ENCODE measurements at regions not wholly inside any gene's neighbourhood (a gene's known extent, or its start where the extent isn't known, plus 50 kb on each side); places are given as distances from the start of the nearest gene placed in this dataset.

DNA sequence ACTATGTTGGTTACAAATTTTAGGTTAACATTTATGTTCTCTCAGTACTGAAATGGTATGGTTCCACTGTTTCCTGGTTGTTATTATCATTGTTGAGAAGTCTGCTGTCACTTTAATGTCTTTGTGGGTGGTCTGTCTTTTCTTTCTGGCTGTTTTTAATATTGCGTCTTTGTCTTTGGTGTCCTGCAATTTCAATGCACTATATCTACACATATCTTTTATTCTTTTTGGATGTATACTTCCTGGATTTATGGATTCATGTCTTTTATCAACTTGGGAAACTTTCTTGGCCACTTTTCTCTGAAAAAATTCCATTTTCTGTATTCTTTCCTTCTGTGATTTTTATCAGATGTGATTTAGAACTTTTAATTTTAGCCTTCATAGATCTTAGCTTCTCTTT, 250.2 kb downstream of the BUB3 start:
- Histone ChIP-seq H3K9me2 (ENCODE audit: insufficient read depth) (no peaks in the 10 kb centered on the region), H3K9ac (no peak overlapping the region), H3K4me1 (ENCODE audit: insufficient read depth) (no peaks in the 10 kb centered on the region), H3K79me2 (ENCODE audit: insufficient read depth) (no peaks in the 10 kb centered on the region), H3K4me2 (ENCODE audit: unreplicated experiment) (no peak overlapping the region), H3K9me3 (ENCODE audit: low read depth) (no peaks in the 10 kb centered on the region), H3F3A (ENCODE audit: insufficient read depth) (no peaks in the 10 kb centered on the region), H2AFZ (no peak overlapping the region), H3K27ac (no peak overlapping the region), H4K20me1 (ENCODE audit: insufficient read depth) (no peaks in the 10 kb centered on the region), H3K27me3 (replicated peaks; ENCODE audit: insufficient read depth) (no peaks in the 10 kb centered on the region), H3K36me3 (ENCODE audit: low read depth) (no peaks in the 10 kb centered on the region), H3K4me3 (no peak overlapping the region)
- in situ Hi-C loops (cut with MboI), result no loop called here
- DNase-seq, result no peak
- TF ChIP-seq EZH2 (IDR thresholded peaks at IDR 0.05; ENCODE audit: insufficient read depth, poor library complexity, severe bottlenecking) (no peak), EZH2phosphoT487 (IDR thresholded peaks at IDR 0.05; ENCODE audit: insufficient read depth, low read depth) (no peak)
- WGBS, 2 experiments (ENCODE audit: low coverage in 1 of 2, low lambda C conversion rate in 2 of 2, missing lambda C conversion rate in 2 of 2), result 46 to 62% methylated on average over 1 of the region's 1 CpG

GRCh38 chr10:123408660-123409059, 254.5 kb downstream of the BUB3 start:
- Histone ChIP-seq H3K36me3 (ENCODE audit: low read depth) (no peaks in the 10 kb centered on the region), H3K27me3 (replicated peaks; ENCODE audit: insufficient read depth) (no peaks in the 10 kb centered on the region), H3K4me3 (no peak overlapping the region), H2AFZ (no peak overlapping the region), H3K4me1 (ENCODE audit: insufficient read depth) (no peaks in the 10 kb centered on the region), H3K4me2 (ENCODE audit: unreplicated experiment) (no peak overlapping the region), H3K9me2 (ENCODE audit: insufficient read depth) (no peaks in the 10 kb centered on the region), H4K20me1 (ENCODE audit: insufficient read depth) (no peaks in the 10 kb centered on the region), H3K27ac (no peak overlapping the region), H3K9ac (no peak overlapping the region), H3K9me3 (ENCODE audit: low read depth) (no peaks in the 10 kb centered on the region), H3K79me2 (ENCODE audit: insufficient read depth) (no peaks in the 10 kb centered on the region), H3F3A (ENCODE audit: insufficient read depth) (no peaks in the 10 kb centered on the region)
- 25 to 31% methylated on average over 3 of the region's 3 CpGs for WGBS, 2 experiments (ENCODE audit: low coverage in 1 of 2, low lambda C conversion rate in 2 of 2, missing lambda C conversion rate in 2 of 2)
- no peak for TF ChIP-seq EZH2phosphoT487 (IDR thresholded peaks at IDR 0.05; ENCODE audit: insufficient read depth, low read depth)
- peak; percentile 8 for DNase-seq
- in situ Hi-C loops (cut with MboI), result no loop called here

DNA sequence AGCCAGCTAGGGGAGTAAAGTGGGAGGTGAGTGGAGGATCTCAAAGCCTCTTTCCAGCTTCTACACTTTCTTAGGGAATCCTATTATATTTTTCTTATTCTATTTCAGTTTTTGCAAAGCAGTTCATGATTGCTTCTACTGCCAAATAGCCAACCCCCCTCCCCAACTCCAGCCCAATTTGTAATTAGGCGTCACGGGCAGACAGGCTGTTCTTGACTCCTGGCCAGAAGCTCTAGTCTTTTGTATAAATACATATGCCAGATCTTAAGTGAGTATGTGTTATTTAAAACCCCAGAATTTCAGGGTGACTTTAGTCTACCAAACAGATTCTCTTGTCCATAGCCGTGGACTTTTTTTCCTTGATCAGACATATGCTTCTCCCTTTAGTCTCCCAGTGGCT, 255.2 kb downstream of the BUB3 start:
- Histone ChIP-seq H3K79me2 (ENCODE audit: insufficient read depth) (no peaks in the 10 kb centered on the region), H3K4me2 (ENCODE audit: unreplicated experiment) (no peak overlapping the region), H4K20me1 (ENCODE audit: insufficient read depth) (no peaks in the 10 kb centered on the region), H3K27me3 (replicated peaks; ENCODE audit: insufficient read depth) (no peaks in the 10 kb centered on the region), H3K4me3 (no peak overlapping the region), H3K27ac (no peak overlapping the region), H3K36me3 (ENCODE audit: low read depth) (no peaks in the 10 kb centered on the region), H3K9me2 (ENCODE audit: insufficient read depth) (no peaks in the 10 kb centered on the region), H3K9ac (no peak overlapping the region), H3F3A (ENCODE audit: insufficient read depth) (no peaks in the 10 kb centered on the region), H3K4me1 (ENCODE audit: insufficient read depth) (no peaks in the 10 kb centered on the region), H3K9me3 (ENCODE audit: low read depth) (no peaks in the 10 kb centered on the region), H2AFZ (no peak overlapping the region)
- in situ Hi-C loops (cut with MboI), result no loop called here
- no peak for TF ChIP-seq EZH2 (IDR thresholded peaks at IDR 0.05; ENCODE audit: insufficient read depth, poor library complexity, severe bottlenecking)
- no peak for TF ChIP-seq EZH2phosphoT487 (IDR thresholded peaks at IDR 0.05; ENCODE audit: insufficient read depth, low read depth)
- WGBS, 2 experiments (ENCODE audit: low coverage in 1 of 2, low lambda C conversion rate in 2 of 2, missing lambda C conversion rate in 2 of 2), result 18 to 21% methylated on average over 3 of the region's 3 CpGs
- no peak for DNase-seq

DNA sequence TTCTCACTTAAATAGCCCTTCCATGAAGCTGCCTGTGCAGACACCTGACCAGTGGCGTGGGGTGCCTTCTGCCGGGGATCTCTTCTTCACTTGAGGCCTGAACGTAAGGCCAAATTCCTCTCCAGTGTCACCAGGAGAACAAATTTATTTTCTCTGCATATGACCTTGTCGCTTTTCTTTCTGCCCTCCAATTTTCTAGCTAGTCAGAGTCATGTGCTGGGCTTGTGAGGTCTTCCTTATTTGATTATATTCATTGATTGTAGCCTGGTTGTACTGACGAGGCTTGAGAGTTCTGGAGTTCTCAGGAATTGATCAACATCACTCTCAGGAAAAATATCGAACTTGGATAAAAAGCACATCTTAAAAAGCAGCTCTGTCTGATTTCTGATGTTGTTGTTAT, 255.7 kb downstream of the BUB3 start:
- Histone ChIP-seq H3K4me2 (ENCODE audit: unreplicated experiment) (no peak overlapping the region), H3K4me3 (no peak overlapping the region), H3K9me2 (ENCODE audit: insufficient read depth) (no peaks in the 10 kb centered on the region), H3K79me2 (ENCODE audit: insufficient read depth) (no peaks in the 10 kb centered on the region), H3F3A (ENCODE audit: insufficient read depth) (no peaks in the 10 kb centered on the region), H3K27ac (no peak overlapping the region), H3K9ac (no peak overlapping the region), H4K20me1 (ENCODE audit: insufficient read depth) (no peaks in the 10 kb centered on the region), H2AFZ (no peak overlapping the region), H3K36me3 (ENCODE audit: low read depth) (no peaks in the 10 kb centered on the region), H3K27me3 (replicated peaks; ENCODE audit: insufficient read depth) (no peaks in the 10 kb centered on the region), H3K9me3 (ENCODE audit: low read depth) (no peaks in the 10 kb centered on the region), H3K4me1 (ENCODE audit: insufficient read depth) (no peaks in the 10 kb centered on the region)
- 20 to 21% methylated on average over 6 of the region's 6 CpGs for WGBS, 2 experiments (ENCODE audit: low coverage in 1 of 2, low lambda C conversion rate in 2 of 2, missing lambda C conversion rate in 2 of 2)
- DNase-seq, result no peak
- in situ Hi-C loops (cut with MboI), result no loop called here
- TF ChIP-seq EZH2phosphoT487 (IDR thresholded peaks at IDR 0.05; ENCODE audit: insufficient read depth, low read depth), result no peak
- TF ChIP-seq EZH2 (IDR thresholded peaks at IDR 0.05; ENCODE audit: insufficient read depth, poor library complexity, severe bottlenecking), result no peak

DNA sequence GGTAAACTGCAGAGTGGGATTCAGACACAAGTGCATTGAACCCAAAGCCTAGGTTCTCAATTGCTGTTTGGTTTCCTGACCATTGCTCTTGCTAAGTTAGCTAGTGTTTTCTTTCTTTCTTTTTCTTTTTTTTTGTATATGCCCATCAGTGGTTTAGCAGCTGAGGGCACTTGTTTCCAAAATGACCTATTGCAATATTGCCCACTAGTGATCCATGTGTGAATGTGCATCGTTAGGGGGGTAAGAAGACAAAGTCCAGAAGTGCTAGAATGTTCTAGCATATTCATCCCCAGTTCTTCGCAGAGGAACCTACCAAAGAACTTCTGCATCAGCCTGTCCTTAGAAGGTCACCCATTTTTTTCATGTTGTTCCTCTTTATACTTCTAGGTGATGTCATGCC, 252.8 kb upstream of the GPR26 start:
- H3K4me2 ChIP-seq (ENCODE audit: unreplicated experiment), result no peak overlapping the region
- H3K27ac ChIP-seq, result no peak overlapping the region
- H3K36me3 ChIP-seq (ENCODE audit: low read depth), result no peaks in the 10 kb centered on the region
- WGBS, 2 experiments (ENCODE audit: low coverage in 1 of 2, low lambda C conversion rate in 2 of 2, missing lambda C conversion rate in 2 of 2), result 25 to 50% methylated on average over 2 of the region's 2 CpGs
- TF ChIP-seq EZH2 (IDR thresholded peaks at IDR 0.05; ENCODE audit: insufficient read depth, poor library complexity, severe bottlenecking) (no peak), EZH2phosphoT487 (IDR thresholded peaks at IDR 0.05; ENCODE audit: insufficient read depth, low read depth) (no peak)
- H3K9me2 ChIP-seq (ENCODE audit: insufficient read depth), result no peaks in the 10 kb centered on the region
- H3K4me3 ChIP-seq, result no peak overlapping the region
- no peaks in the 10 kb centered on the region for H3F3A ChIP-seq (ENCODE audit: insufficient read depth)
- H3K9ac ChIP-seq, result no peak overlapping the region
- in situ Hi-C loops (cut with MboI), result no loop called here
- H3K79me2 ChIP-seq (ENCODE audit: insufficient read depth), result no peaks in the 10 kb centered on the region
- H2AFZ ChIP-seq, result no peak overlapping the region
- no peaks in the 10 kb centered on the region for H3K9me3 ChIP-seq (ENCODE audit: low read depth)
- H4K20me1 ChIP-seq (ENCODE audit: insufficient read depth), result no peaks in the 10 kb centered on the region
- no peaks in the 10 kb centered on the region for H3K4me1 ChIP-seq (ENCODE audit: insufficient read depth)
- H3K27me3 ChIP-seq (replicated peaks; ENCODE audit: insufficient read depth), result 0 out of 2 replicates have a peak, but pooled peaks cover 4% of the 10 kb centered on the region
- no peak for DNase-seq

Data from GM23248 (cell line).